ENCODE measurements at regions not wholly inside any gene's neighbourhood (a gene's known extent, or its start where the extent isn't known, plus 50 kb on each side); places are given as distances from the start of the nearest gene placed in this dataset.

DNA sequence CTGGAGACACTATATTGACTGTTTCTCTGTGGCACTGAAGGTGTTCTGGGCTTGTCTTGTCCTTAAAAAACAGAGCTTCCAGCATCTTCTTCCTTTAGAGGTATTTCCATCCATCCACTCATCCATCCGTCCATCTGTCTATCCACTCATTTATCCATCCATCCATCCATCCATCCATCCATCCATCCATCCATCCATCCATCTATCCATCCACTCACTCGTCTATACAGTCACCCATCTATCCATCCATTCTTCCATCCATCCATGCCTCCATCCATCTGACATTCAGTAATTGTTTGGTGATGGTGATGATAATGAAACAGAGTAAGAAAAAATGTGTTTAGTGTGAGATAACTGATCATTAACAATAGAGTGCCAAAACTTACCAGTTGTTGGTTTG is 334.8 kb downstream of the NSG2 start:
- H3K4me2 ChIP-seq (ENCODE audit: low read length), result no peak overlapping the region
- no peaks in the 10 kb centered on the region for H3K36me3 ChIP-seq (ENCODE audit: insufficient read depth, low read length)
- intact Hi-C loops (cut with micrococcal nuclease; ENCODE audit: unreplicated experiment), result no loop called here
- no peak overlapping the region for H3K27ac ChIP-seq (ENCODE audit: low read depth, low read length, poor library complexity, severe bottlenecking)
- no peaks in the 10 kb centered on the region for H3K4me1 ChIP-seq (ENCODE audit: insufficient read depth, low read length, poor library complexity, severe bottlenecking)
- no peak overlapping the region for H3K4me3 ChIP-seq (ENCODE audit: low read depth, low read length, poor library complexity, severe bottlenecking)
- ChIA-PET CTCF (ENCODE audit: unreplicated experiment) (no interaction called here), POLR2A (no interaction called here)
- no peak for DNase-seq (ENCODE audit: low spot score)
- no TSS peak for BruUV-seq (replicated peaks)
- no peaks in the 10 kb centered on the region for H3K9me2 ChIP-seq (ENCODE audit: insufficient read depth, low read length)
- H3K9me3 ChIP-seq (ENCODE audit: low read length), result no peaks in the 10 kb centered on the region
- TF ChIP-seq, protein P1, sequence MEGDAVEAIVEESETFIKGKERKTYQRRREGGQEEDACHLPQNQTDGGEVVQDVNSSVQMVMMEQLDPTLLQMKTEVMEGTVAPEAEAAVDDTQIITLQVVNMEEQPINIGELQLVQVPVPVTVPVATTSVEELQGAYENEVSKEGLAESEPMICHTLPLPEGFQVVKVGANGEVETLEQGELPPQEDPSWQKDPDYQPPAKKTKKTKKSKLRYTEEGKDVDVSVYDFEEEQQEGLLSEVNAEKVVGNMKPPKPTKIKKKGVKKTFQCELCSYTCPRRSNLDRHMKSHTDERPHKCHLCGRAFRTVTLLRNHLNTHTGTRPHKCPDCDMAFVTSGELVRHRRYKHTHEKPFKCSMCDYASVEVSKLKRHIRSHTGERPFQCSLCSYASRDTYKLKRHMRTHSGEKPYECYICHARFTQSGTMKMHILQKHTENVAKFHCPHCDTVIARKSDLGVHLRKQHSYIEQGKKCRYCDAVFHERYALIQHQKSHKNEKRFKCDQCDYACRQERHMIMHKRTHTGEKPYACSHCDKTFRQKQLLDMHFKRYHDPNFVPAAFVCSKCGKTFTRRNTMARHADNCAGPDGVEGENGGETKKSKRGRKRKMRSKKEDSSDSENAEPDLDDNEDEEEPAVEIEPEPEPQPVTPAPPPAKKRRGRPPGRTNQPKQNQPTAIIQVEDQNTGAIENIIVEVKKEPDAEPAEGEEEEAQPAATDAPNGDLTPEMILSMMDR (conservative IDR thresholded peaks at IDR 0.05; ENCODE audit: low read length), result no peak
- no peak for TF ChIP-seq EZH2phosphoT487 (IDR thresholded peaks at IDR 0.05; ENCODE audit: borderline replicate concordance, low read depth, low read length)
- no peak overlapping the region for H2AFZ ChIP-seq (ENCODE audit: low read length)
- H4K20me1 ChIP-seq (ENCODE audit: insufficient read depth, low read length), result no peaks in the 10 kb centered on the region
- H3K79me2 ChIP-seq (ENCODE audit: insufficient read depth, low read depth, low read length), result no peaks in the 10 kb centered on the region

DNA sequence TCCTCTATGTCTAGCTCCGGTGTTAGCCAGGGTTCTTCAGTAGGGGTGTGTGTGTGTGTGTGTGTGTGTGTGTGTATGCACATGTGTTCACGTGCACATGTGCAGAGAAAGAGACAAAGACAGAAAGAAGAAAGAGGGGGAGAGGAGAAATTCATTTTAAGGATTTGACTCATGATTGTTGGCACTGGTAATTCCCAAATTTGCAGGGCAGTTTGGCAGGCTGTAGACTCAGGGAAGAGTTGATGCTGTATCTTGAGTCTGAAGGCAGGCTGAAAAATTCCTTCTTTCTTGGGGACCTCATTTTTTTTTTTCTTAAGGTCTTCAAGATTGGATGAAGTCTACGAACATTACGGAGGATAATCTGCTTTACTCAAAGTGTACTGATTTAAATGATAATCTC is 335.7 kb downstream of the NSG2 start:
- no peaks in the 10 kb centered on the region for H3K9me3 ChIP-seq (ENCODE audit: low read length)
- H3K4me1 ChIP-seq (ENCODE audit: insufficient read depth, low read length, poor library complexity, severe bottlenecking), result no peaks in the 10 kb centered on the region
- no peak overlapping the region for H3K4me2 ChIP-seq (ENCODE audit: low read length)
- H3K36me3 ChIP-seq (ENCODE audit: insufficient read depth, low read length), result no peaks in the 10 kb centered on the region
- no peaks in the 10 kb centered on the region for H3K9me2 ChIP-seq (ENCODE audit: insufficient read depth, low read length)
- no peak for DNase-seq (ENCODE audit: low spot score)
- intact Hi-C loops (cut with micrococcal nuclease; ENCODE audit: unreplicated experiment), result no loop called here
- CTCF ChIA-PET (ENCODE audit: unreplicated experiment), result no interaction called here
- H3K79me2 ChIP-seq (ENCODE audit: insufficient read depth, low read depth, low read length), result no peaks in the 10 kb centered on the region
- no TSS peak for BruUV-seq (replicated peaks)
- POLR2A ChIA-PET, result no interaction called here
- no peak overlapping the region for H3K4me3 ChIP-seq (ENCODE audit: low read depth, low read length, poor library complexity, severe bottlenecking)
- no peak for TF ChIP-seq EZH2phosphoT487 (IDR thresholded peaks at IDR 0.05; ENCODE audit: borderline replicate concordance, low read depth, low read length)
- TF ChIP-seq, protein P1 (conservative IDR thresholded peaks at IDR 0.05; ENCODE audit: low read length), result no peak
- H2AFZ ChIP-seq (ENCODE audit: low read length), result no peak overlapping the region
- no peaks in the 10 kb centered on the region for H4K20me1 ChIP-seq (ENCODE audit: insufficient read depth, low read length)
- no peak overlapping the region for H3K27ac ChIP-seq (ENCODE audit: low read depth, low read length, poor library complexity, severe bottlenecking)

DNA sequence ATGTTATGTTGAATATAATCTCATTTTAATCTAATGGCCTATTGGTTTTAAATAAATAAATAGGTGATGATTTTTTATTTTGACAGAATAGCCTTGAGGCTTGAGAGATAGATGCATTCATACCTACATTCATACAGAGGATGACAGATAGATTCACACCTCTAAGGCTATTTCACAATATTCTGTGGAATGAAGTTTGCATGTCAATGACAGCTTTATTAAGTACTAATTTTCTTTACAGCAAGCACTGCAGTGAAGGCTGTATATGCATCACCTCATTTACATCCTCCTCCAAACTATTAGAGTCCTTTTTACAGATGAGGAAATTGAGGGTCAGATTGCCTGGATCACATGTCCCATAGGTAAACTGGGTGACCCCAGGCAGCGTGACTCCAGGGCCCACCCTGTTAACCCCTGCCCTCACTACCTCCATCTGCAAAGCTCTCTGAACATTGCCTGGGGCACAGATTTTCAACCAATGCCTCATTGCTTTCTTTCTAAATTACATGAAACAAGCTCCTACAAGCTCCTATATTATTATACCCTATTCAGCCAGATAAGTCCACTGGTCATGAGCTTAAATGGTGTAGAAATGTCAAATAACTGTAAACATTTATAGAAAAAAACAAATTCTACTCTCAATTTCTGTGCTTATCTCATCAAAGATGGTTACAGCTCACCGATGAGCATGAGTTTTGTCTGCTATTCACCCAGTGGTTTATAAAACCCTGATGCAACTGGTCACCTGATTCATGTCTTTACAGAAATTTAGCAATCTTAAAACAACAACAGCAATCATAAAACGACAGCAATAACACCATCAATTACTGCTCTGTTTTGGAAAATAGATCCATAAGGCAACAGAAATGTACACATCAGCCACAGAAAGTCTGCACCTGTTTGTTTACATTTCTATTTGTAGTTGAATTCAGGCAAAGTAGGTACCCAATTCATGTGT is 338.0 kb downstream of the NSG2 start:
- Histone ChIP-seq H3K36me3 (ENCODE audit: insufficient read depth, low read length) (no peaks in the 10 kb centered on the region), H3K27ac (ENCODE audit: low read depth, low read length, poor library complexity, severe bottlenecking) (no peak overlapping the region), H3K79me2 (ENCODE audit: insufficient read depth, low read depth, low read length) (no peaks in the 10 kb centered on the region), H3K9me3 (ENCODE audit: low read length) (no peaks in the 10 kb centered on the region), H3K9me2 (ENCODE audit: insufficient read depth, low read length) (no peaks in the 10 kb centered on the region), H3K4me3 (ENCODE audit: low read depth, low read length, poor library complexity, severe bottlenecking) (no peak overlapping the region), H4K20me1 (ENCODE audit: insufficient read depth, low read length) (no peaks in the 10 kb centered on the region), H2AFZ (ENCODE audit: low read length) (no peak overlapping the region), H3K4me2 (ENCODE audit: low read length) (no peak overlapping the region), H3K4me1 (ENCODE audit: insufficient read depth, low read length, poor library complexity, severe bottlenecking) (no peaks in the 10 kb centered on the region)
- intact Hi-C loops (cut with micrococcal nuclease; ENCODE audit: unreplicated experiment), result no loop called here
- POLR2A ChIA-PET, result no interaction called here
- CTCF ChIA-PET (ENCODE audit: unreplicated experiment), result no interaction called here
- TF ChIP-seq, protein P1 (conservative IDR thresholded peaks at IDR 0.05; ENCODE audit: low read length), result no peak
- no peak for TF ChIP-seq EZH2phosphoT487 (IDR thresholded peaks at IDR 0.05; ENCODE audit: borderline replicate concordance, low read depth, low read length)
- BruUV-seq (replicated peaks), result no TSS peak
- no peak for DNase-seq (ENCODE audit: low spot score)

Data from OCI-LY7 (cell line).